ENCODE measurements at regions not wholly inside any gene's neighbourhood (a gene's known extent, or its start where the extent isn't known, plus 50 kb on each side); places are given as distances from the start of the nearest gene placed in this dataset.

DNA sequence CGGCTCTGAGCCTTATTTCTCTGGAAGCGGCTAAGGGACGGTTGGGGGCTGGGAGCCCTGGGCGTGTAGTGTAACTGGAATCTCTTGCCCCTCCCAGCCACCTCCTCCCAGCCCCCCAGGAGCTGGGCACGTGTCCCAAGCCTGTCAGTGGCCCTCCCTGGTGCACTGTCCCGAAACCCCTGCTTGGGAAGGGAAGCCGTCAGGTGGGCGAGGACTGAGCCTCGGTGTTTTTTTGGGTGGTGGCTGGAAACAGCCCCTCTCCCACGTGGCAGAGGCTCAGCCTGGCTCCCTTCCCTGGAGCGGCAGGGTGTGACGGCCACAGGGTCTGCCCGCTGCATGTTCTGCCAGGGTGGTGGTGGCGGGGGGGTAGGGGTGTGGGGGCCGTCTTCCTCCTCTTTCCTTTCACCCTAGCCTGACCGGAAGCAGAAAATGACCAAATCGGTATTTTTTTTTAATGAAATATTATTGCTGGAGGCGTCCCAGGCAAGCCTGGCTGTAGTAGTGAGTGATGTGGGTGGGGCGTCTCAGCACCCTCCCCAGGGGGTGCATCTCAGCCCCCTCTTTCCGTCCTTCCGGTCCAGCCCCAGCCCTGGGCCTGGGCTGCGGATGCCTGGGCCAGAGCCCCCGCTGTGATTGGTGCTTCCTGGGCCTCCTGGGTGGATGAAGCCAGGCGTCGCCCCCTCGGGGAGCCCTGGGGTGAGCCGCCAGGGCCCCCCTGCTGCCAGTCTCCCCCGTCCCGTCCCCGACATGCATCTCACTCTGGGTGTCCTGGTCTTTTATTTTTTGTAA, 58.8 kb upstream of the GOLGA8A start:
- TF ChIP-seq, protein P1, sequence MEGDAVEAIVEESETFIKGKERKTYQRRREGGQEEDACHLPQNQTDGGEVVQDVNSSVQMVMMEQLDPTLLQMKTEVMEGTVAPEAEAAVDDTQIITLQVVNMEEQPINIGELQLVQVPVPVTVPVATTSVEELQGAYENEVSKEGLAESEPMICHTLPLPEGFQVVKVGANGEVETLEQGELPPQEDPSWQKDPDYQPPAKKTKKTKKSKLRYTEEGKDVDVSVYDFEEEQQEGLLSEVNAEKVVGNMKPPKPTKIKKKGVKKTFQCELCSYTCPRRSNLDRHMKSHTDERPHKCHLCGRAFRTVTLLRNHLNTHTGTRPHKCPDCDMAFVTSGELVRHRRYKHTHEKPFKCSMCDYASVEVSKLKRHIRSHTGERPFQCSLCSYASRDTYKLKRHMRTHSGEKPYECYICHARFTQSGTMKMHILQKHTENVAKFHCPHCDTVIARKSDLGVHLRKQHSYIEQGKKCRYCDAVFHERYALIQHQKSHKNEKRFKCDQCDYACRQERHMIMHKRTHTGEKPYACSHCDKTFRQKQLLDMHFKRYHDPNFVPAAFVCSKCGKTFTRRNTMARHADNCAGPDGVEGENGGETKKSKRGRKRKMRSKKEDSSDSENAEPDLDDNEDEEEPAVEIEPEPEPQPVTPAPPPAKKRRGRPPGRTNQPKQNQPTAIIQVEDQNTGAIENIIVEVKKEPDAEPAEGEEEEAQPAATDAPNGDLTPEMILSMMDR (IDR thresholded peaks at IDR 0.05): no peak
- TF ChIP-seq POLR2A (IDR thresholded peaks at IDR 0.05): no peak

Data from suprapubic skin (tissue), 3 donors.